Kidney (tissue), 13 donors: ENCODE measurements at regions not wholly inside any gene's neighbourhood (a gene's known extent, or its start where the extent isn't known, plus 50 kb on each side); places are given as distances from the start of the nearest gene placed in this dataset.
A peak's percentile ranks its signal among the peaks of the same experiment; 100 is the strongest.

ENCODE experiments used
- DNase-seq, 5 donors: peaks; one replicate each; pipeline ENCODE4 v3.0.0-alpha.2; 2013 to 2020
- FAIRE-seq: peaks from 2 replicates; lab custom pipeline; 2012; peaks lifted over from hg19 to GRCh38; lab: Jason Lieb, UNC
- H3K27ac ChIP-seq, 2 donors: one replicate each; pipeline ENCODE4 v1.7.0; 2013; ENCODE audit warnings: low read depth in 2 of 2, low read length in 2 of 2, inconsistent platforms in 1 of 2
- H3K27me3 ChIP-seq: one replicate; pipeline ENCODE4 v1.7.1; 2013; ENCODE audit warnings: low read length, inconsistent platforms; ENCODE audit not compliant: control insufficient read depth, insufficient read depth
- H3K36me3 ChIP-seq, 3 donors: one replicate each; pipeline versions ENCODE4 v1.7.0 to v1.7.1; 2013; ENCODE audit warnings: low read length in 3 of 3, control low read depth in 1 of 3, inconsistent platforms in 1 of 3; ENCODE audit not compliant: insufficient read depth in 3 of 3, control insufficient read depth in 2 of 3
- H3K4me1 ChIP-seq, 3 donors: one replicate each; pipeline versions ENCODE4 v1.7.0 to v1.7.1; 2013; ENCODE audit warnings: low read length in 3 of 3, inconsistent platforms in 1 of 3, low read depth in 1 of 3; ENCODE audit not compliant: control insufficient read depth in 2 of 3, insufficient read depth in 2 of 3
- H3K4me3 ChIP-seq, 3 donors: one replicate each; pipeline versions ENCODE4 v1.7.0 to v1.8.1; 2013; ENCODE audit warnings: low read length in 3 of 3, control low read depth in 1 of 3, inconsistent platforms in 1 of 3
- H3K9ac ChIP-seq, 3 donors: one replicate each; pipeline versions ENCODE4 v1.7.0 to v1.7.1; 2013; ENCODE audit warnings: low read length in 3 of 3, control low read depth in 1 of 3, inconsistent platforms in 1 of 3
- H3K9me3 ChIP-seq, 3 donors: one replicate each; pipeline versions ENCODE4 v1.7.0 to v1.7.1; 2013; ENCODE audit warnings: low read length in 3 of 3, control low read depth in 1 of 3, inconsistent platforms in 1 of 3; ENCODE audit not compliant: control insufficient read depth in 2 of 3, insufficient read depth in 1 of 3
- intact Hi-C: fragments of 100-400 bp; cut with DNase I; formaldehyde crosslinking; loops from one replicate; pipeline ENCODE4 v1.11.1; 2022
- TF ChIP-seq, protein P1 (sequence below): IDR thresholded peaks from 3 replicates; pipeline ENCODE4 v1.5.1; 2012; ENCODE audit warnings: mild to moderate bottlenecking, moderate library complexity, borderline replicate concordance; ENCODE audit not compliant: insufficient read depth; ENCODE audit errors: extremely low read depth
- donor health status: control.
- donor health status: control.
- donor health status: control.
- donor health status: control.
- donor health status: control.
- donor health status: DM: yes; HTN: yes; CAD: no.
- donor health status: Normal renal cell carcinoma (clear cell type).

DNA sequence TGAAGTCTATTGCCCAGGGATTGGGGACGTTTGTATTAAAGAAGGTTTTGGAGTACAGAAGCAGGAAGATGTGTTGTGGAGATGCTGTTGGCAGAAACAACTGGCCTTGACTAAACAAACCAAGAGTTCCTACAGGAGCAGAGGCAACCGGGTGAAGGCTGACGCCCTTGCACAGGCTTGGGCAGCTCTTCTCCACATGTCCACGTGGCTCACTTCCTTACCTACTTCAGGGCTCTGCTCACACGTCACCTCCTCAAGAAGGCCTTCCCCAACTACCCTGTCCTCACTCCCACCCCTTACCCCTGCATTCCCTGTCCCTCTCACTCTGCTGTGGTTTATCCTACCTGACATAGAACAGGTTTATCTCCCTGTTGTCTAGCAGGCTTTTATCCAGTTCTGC, 59.9 kb upstream of the JAZF1 start:
- Histone ChIP-seq H3K36me3 (no peaks in the 10 kb centered on the region), H3K4me1 (no peaks in the 10 kb centered on the region), H3K27ac (no peak overlapping the region), H3K4me3 (no peak overlapping the region), H3K9ac (no peak overlapping the region), H3K27me3 (no peaks in the 10 kb centered on the region), H3K9me3 (no peaks in the 10 kb centered on the region)
- no peak for DNase-seq
- TF ChIP-seq, protein P1, sequence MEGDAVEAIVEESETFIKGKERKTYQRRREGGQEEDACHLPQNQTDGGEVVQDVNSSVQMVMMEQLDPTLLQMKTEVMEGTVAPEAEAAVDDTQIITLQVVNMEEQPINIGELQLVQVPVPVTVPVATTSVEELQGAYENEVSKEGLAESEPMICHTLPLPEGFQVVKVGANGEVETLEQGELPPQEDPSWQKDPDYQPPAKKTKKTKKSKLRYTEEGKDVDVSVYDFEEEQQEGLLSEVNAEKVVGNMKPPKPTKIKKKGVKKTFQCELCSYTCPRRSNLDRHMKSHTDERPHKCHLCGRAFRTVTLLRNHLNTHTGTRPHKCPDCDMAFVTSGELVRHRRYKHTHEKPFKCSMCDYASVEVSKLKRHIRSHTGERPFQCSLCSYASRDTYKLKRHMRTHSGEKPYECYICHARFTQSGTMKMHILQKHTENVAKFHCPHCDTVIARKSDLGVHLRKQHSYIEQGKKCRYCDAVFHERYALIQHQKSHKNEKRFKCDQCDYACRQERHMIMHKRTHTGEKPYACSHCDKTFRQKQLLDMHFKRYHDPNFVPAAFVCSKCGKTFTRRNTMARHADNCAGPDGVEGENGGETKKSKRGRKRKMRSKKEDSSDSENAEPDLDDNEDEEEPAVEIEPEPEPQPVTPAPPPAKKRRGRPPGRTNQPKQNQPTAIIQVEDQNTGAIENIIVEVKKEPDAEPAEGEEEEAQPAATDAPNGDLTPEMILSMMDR = no peak
- FAIRE-seq = no peak
- intact Hi-C loops = no loop called here

DNA sequence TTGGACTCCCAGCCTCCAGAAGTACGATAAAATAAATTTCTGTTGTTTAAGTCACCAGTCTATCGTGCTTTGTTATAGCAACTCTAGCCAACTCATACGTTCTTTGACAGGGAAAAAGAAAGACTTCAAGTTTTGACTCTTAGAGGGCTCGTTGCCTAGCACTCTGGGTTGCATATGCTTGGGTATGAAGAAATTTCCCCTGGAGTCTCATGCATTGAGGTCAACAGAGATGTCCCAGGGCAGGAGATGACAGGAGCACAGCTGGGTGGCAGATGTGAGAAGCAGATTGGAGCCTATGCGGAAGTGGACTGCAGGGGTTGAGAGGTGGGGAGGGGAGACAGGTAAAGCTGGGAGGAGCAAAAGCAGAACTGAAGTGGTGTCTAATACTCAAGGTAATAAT, 63.3 kb upstream of the JAZF1 start:
- intact Hi-C loops = no loop called here
- FAIRE-seq = no peak
- no peak overlapping the region for H3K27ac ChIP-seq
- H3K4me1 ChIP-seq = no peaks in the 10 kb centered on the region
- H3K4me3 ChIP-seq = no peak overlapping the region
- H3K27me3 ChIP-seq = no peaks in the 10 kb centered on the region
- H3K9me3 ChIP-seq = no peaks in the 10 kb centered on the region
- no peak overlapping the region for H3K9ac ChIP-seq
- no peaks in the 10 kb centered on the region for H3K36me3 ChIP-seq
- TF ChIP-seq, protein P1 = no peak
- DNase-seq = no peak

DNA sequence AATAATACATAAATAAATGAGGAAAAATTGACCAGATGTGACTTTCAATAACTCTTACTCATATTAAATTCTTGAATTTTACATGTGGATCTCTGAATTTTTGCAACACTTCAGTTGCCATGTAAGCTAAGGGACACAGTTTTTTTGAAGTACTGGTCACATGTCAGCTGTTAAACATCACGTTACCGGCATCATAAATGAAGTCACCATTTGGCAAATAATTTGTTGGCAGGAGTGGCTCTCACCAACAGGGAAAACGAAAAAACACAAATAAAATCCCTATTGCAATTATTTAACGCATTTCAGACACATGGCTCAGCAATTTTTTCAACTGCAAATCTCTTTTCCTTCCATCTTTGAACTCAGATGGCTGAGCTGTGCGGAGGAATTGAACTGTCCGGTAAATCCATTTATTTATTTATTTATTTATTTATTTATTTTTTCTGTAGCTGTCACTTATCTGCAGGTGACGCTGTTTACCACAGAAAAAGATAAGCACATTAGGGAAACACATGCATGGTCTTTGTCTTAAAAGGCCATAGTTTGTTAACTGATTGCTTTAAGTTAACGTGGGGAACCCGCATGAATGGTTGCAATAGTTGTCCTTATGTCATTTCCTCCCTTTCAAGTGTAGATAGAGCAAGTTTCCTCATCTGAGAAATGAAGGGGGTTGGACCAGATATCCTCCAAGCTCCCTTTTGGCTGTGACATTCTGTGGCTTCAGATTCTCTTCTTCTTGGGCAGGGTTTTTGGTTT, 64.7 kb upstream of the JAZF1 start:
- intact Hi-C loops = no loop called here
- H3K4me1 ChIP-seq = no peaks in the 10 kb centered on the region
- DNase-seq (no peak), FAIRE-seq (no peak)
- H3K9ac ChIP-seq = no peak overlapping the region
- no peaks in the 10 kb centered on the region for H3K27me3 ChIP-seq
- no peak overlapping the region for H3K27ac ChIP-seq
- H3K4me3 ChIP-seq = no peak overlapping the region
- H3K36me3 ChIP-seq = no peaks in the 10 kb centered on the region
- H3K9me3 ChIP-seq = no peaks in the 10 kb centered on the region
- TF ChIP-seq, protein P1 = no peak

DNA sequence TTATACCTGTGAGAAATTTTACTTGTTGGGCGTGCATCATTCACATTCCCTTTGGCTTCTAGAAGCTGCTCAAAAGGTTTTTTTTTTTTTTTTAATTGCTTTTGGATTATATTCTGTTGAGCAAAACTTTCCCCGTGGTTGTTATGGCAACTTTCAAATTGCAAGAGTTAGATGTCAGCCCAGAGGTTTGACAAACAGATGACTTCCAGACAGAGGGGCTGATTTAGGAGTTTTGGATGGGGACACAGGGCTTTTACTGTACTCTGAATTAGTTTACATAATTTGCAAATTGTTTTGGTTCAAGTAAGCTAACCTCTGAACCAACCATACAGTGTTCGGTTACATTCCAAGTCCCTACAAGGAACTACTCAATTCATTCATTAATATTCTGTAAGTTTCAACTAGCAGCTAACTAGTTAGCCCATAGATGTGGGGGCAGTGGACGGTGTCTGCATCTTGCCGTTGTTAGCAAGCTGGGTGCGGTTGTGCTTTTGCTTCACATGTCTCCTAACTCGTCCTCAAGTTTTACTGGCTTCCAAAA, 66.4 kb upstream of the JAZF1 start:
- intact Hi-C loops = no loop called here
- DNase-seq (peak in 1 of 5 donors; percentile 12), FAIRE-seq (no peak)
- Histone ChIP-seq H3K4me3 (no peak overlapping the region), H3K9ac (no peak overlapping the region), H3K36me3 (no peaks in the 10 kb centered on the region), H3K27me3 (no peaks in the 10 kb centered on the region), H3K9me3 (no peaks in the 10 kb centered on the region), H3K4me1 (no peaks in the 10 kb centered on the region), H3K27ac (no peak overlapping the region)
- TF ChIP-seq, protein P1 = no peak
